ENCODE measurements at regions not wholly inside any gene's neighbourhood (a gene's known extent, or its start where the extent isn't known, plus 50 kb on each side); places are given as distances from the start of the nearest gene placed in this dataset.

DNA sequence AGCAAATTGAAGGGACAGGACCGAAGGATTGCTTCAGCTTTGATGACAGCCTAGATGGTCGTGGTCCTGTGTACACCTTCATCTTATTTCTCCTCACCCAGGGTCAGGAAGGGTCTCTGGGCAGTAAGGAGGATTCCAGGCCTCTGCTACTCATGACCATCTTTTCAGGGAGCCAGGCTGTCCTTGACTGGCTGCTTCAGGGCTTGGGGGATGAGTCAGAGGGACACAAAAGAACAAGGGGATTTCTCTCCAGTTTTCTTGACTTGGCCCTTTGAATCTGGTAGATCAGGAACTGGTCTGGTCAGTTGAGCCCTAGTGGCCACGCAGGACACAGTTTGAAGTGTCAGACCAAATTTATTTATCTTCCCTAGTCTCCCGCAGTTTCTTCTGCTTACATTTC, 402.1 kb upstream of the CHD6 start:
- CTCF ChIA-PET = no interaction called here
- Mint-ChIP-seq H3K27ac (no peak overlapping the region), H3K9me3 (peaks cover 4% of the 10 kb centered on the region), H3K27me3 (no peaks in the 10 kb centered on the region), H3K4me1 (no peaks in the 10 kb centered on the region), H3K36me3 (ENCODE audit: low read depth) (no peaks in the 10 kb centered on the region), H3K4me3 (no peak overlapping the region)
- POLR2A ChIA-PET = no interaction called here
- no peak for DNase-seq

DNA sequence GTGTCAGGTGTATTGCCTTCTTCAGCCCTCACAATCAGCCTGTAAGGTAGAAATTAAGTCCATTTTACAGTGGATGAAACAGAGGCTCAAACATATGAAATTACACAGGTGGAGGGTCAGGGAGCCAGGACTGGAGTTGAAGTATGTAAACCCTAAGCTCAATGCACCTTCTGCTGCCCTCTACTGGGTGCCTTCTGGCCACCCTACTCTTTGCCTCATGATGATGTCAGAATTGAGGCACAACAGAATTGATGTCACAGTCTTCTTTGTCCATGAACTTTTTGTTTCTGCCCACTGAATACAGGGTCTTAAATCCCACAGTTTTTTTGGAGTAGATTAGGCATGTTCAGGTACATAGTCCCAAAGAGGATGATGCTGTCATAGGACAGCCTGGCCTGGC, 400.8 kb upstream of the CHD6 start:
- Mint-ChIP-seq H3K4me3 (no peak overlapping the region), H3K36me3 (ENCODE audit: low read depth) (no peaks in the 10 kb centered on the region), H3K27me3 (no peaks in the 10 kb centered on the region), H3K9me3 (peaks cover 4% of the 10 kb centered on the region), H3K27ac (no peak overlapping the region), H3K4me1 (no peaks in the 10 kb centered on the region)
- CTCF ChIA-PET = interaction anchor here (0.5 kb wide), 1 partner anchor 29 kb away, joined by 4 read pairs; no protein-coding TSS in a partner anchor
- POLR2A ChIA-PET = no interaction called here
- DNase-seq = no peak

DNA sequence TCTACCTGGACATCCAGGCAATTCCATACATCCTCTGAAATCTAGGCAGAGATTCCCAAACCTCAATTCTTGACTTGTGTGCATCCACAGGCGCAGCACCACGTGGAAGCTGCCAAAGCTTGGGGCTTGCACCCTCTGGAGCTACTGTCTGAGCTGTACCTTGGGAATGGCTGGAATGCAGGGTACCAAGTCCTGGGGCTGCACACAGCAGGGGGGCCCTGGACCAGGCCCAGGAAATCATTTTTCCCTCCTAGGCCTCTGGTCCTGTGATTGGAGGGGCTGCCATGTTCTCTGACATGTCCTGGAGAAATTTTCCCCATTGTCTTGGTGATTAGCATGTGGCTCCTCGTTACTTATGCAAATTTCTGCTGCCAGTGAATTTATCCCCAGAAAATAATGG, 391.9 kb upstream of the CHD6 start:
- Mint-ChIP-seq H3K27me3 (no peaks in the 10 kb centered on the region), H3K36me3 (ENCODE audit: low read depth) (no peaks in the 10 kb centered on the region), H3K4me3 (no peak overlapping the region), H3K9me3 (peaks cover 14% of the 10 kb centered on the region), H3K27ac (no peak overlapping the region), H3K4me1 (no peaks in the 10 kb centered on the region)
- CTCF ChIA-PET = no interaction called here
- POLR2A ChIA-PET = no interaction called here
- no peak for DNase-seq

DNA sequence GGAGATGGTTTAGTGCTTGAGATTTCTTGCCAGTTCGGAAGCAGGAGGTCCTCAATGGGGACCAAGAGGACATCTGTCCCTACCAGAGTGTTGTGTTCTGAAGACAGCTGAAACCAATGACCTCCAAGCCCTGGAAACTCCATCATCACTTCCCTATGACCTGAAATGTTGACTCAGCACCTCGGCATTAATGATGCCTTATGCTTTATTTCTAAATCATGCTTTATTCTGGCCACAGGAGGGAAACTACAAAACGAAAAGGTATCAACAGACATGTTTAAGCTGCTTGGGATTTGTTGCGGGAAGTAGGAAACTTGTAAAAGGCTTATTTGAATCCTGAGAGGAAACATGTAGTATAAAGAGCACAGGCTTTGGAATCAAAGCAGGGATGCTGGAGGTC, 389.1 kb upstream of the CHD6 start:
- H3K27me3 Mint-ChIP-seq = no peaks in the 10 kb centered on the region
- no peak for DNase-seq
- H3K36me3 Mint-ChIP-seq (ENCODE audit: low read depth) = no peaks in the 10 kb centered on the region
- peaks cover 14% of the 10 kb centered on the region for H3K9me3 Mint-ChIP-seq
- ChIA-PET CTCF (no interaction called here), POLR2A (no interaction called here)
- no peak overlapping the region for H3K27ac Mint-ChIP-seq
- no peak overlapping the region for H3K4me3 Mint-ChIP-seq
- H3K4me1 Mint-ChIP-seq = no peaks in the 10 kb centered on the region

DNA sequence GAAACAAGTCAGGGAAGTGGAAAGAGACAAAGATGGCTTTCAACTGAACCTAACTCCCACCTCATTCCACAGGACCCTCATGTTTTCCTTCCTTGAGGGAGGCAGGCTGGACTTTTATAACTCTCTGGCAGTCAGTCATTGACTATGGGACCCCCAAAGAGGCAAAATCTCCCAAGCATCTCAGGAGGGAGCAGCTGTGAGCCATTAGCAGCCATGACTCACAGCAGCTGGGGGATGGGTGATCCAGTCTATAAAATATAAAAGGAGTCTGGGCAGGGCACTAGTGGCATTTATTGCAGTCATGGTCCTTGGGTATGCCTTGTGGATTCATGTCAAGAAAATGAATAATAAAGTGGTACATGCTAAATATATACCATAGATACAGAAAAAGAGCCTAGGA, 387.0 kb upstream of the CHD6 start:
- Mint-ChIP-seq H3K36me3 (ENCODE audit: low read depth) (no peaks in the 10 kb centered on the region), H3K4me3 (no peak overlapping the region), H3K27ac (no peak overlapping the region), H3K4me1 (no peaks in the 10 kb centered on the region), H3K27me3 (no peaks in the 10 kb centered on the region), H3K9me3 (peaks cover 5% of the 10 kb centered on the region)
- DNase-seq = no peak
- CTCF ChIA-PET = no interaction called here
- POLR2A ChIA-PET = no interaction called here

DNA sequence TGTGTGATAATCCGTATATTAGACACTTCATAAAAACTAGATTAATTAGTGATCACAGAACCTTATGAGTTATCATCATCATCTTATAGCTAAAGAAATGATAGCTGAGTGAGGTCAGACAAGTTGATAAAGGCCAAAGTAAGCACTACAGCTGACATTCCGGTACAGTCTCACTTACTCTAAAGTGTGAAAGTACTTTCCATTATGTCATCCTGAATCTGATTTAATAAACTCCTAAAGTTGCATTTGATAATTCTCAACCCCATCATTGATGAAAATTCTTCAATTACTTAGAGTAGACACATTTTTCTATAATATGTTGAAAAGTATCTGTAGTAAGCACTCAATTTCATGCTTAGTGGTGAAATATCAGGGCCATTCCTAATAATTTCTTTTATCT, 385.2 kb upstream of the CHD6 start:
- Mint-ChIP-seq H3K4me1 (no peaks in the 10 kb centered on the region), H3K36me3 (ENCODE audit: low read depth) (no peaks in the 10 kb centered on the region), H3K27ac (no peak overlapping the region), H3K4me3 (no peak overlapping the region), H3K9me3 (peaks cover 6% of the 10 kb centered on the region), H3K27me3 (no peaks in the 10 kb centered on the region)
- ChIA-PET CTCF (no interaction called here), POLR2A (no interaction called here)
- no peak for DNase-seq

DNA sequence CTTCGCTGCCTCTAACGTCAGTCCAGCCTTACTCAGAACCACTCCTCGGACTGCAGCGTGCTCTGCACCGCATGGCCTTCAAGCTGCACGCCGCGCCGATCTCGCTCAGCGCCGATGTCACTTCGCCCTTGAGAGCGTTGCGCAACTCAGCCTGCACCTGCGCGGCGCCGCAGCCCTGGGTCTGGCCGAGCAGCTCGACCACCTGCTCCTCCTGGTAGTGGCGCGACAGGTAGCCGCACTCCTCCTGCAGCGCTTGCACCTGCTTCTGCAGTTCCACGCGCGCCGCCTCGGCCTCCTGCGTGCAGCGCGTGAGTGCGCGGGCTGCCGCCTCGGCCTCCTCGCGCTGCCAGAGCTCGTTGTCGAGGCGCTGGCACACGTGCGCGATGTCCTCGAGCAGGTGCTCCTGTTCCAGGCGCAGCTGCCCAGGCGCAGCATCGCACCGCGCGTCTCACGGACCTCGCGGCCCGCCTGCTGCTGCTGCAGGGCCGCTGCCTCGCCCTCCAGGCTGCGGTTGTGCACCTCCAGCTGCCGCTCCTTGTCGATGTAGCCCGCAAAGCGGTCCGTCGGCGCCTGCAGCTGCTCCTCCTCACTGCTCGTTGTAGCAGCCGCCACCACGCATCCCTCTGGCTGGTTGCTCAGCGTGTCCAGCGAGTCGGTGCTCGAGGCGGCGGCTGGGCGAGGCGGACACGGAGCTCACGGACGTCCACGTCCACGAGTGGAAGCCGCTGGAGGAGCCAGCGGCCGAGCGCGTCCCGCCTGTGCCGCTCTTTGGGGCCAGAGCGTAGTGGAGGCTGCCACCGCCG, 380.6 kb upstream of the CHD6 start:
- H3K36me3 Mint-ChIP-seq (ENCODE audit: low read depth) = no peaks in the 10 kb centered on the region
- peaks cover 6% of the 10 kb centered on the region for H3K9me3 Mint-ChIP-seq
- no peaks in the 10 kb centered on the region for H3K27me3 Mint-ChIP-seq
- H3K4me1 Mint-ChIP-seq = no peaks in the 10 kb centered on the region
- H3K4me3 Mint-ChIP-seq = no peak overlapping the region
- ChIA-PET CTCF (no interaction called here), POLR2A (no interaction called here)
- no peak overlapping the region for H3K27ac Mint-ChIP-seq
- DNase-seq = no peak

DNA sequence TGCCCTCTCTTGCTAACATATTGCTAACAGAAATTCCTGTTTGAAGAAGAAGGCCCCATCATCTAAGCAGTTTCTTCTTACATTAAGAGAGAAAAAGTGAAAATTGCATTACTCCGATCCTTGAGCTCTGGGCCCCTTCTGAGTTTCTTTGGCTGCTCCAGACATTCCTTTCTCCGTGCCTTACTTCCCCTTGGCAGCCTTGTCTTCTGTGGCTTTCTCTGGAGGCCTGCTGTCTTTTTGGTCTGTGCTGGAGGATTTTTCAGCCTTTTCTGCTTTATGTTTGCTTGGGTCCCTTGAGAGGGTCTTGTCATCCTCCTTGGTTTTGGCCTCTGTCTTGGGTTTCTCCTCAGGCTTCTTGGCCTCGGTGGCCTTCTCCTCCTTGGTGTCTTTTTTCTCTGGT, 378.8 kb upstream of the CHD6 start:
- no peak overlapping the region for H3K4me3 Mint-ChIP-seq
- no peaks in the 10 kb centered on the region for H3K4me1 Mint-ChIP-seq
- ChIA-PET CTCF (no interaction called here), POLR2A (no interaction called here)
- peaks cover 6% of the 10 kb centered on the region for H3K9me3 Mint-ChIP-seq
- no peaks in the 10 kb centered on the region for H3K27me3 Mint-ChIP-seq
- H3K36me3 Mint-ChIP-seq (ENCODE audit: low read depth) = no peaks in the 10 kb centered on the region
- no peak for DNase-seq
- no peak overlapping the region for H3K27ac Mint-ChIP-seq

DNA sequence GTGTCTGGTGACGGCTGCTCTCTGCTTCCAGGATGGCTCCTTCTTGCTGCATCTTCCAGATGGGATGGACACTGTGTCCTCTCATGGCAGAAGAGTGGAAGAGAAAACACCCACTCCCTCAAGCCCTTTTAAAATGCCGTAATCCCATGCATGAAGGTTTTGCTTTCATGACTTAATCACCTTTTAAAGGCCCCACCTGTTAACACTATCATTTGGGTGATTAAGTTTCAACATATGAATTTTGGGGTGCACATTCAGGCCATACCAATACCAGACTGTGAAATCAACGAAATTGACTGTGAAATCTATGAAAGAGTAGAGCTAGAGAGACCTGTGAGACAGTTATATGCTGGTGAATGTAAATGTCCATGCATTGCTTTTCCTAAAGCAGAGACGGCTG, 374.3 kb upstream of the CHD6 start:
- H3K4me3 Mint-ChIP-seq = no peak overlapping the region
- no peaks in the 10 kb centered on the region for H3K9me3 Mint-ChIP-seq
- H3K36me3 Mint-ChIP-seq (ENCODE audit: low read depth) = no peaks in the 10 kb centered on the region
- ChIA-PET POLR2A (no interaction called here), CTCF (no interaction called here)
- no peaks in the 10 kb centered on the region for H3K4me1 Mint-ChIP-seq
- no peak for DNase-seq
- H3K27ac Mint-ChIP-seq = no peak overlapping the region
- peaks cover 2% of the 10 kb centered on the region for H3K27me3 Mint-ChIP-seq

DNA sequence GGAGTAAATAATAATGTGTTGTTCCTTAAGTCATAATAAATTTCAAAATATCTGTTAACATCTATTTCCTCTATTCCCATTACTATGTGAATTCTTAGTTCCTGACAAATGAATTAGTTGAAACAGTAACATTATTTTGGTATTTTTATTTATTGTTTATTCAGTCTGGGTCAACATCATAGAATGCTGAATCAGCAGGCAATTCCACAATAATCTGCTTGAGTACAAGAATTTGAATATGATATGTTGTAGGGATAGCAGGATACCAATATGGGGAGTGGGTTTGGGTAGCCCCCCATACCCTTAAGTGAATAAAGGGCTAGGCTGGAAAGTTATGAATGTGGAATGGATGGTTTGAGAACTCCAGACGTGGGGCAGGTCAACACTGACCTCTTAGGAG, 373.2 kb upstream of the CHD6 start:
- H3K27me3 Mint-ChIP-seq = peaks cover 2% of the 10 kb centered on the region
- ChIA-PET CTCF (no interaction called here), POLR2A (no interaction called here)
- H3K4me1 Mint-ChIP-seq = no peaks in the 10 kb centered on the region
- no peak overlapping the region for H3K27ac Mint-ChIP-seq
- no peaks in the 10 kb centered on the region for H3K36me3 Mint-ChIP-seq (ENCODE audit: low read depth)
- no peak overlapping the region for H3K4me3 Mint-ChIP-seq
- no peak for DNase-seq
- H3K9me3 Mint-ChIP-seq = no peaks in the 10 kb centered on the region

DNA sequence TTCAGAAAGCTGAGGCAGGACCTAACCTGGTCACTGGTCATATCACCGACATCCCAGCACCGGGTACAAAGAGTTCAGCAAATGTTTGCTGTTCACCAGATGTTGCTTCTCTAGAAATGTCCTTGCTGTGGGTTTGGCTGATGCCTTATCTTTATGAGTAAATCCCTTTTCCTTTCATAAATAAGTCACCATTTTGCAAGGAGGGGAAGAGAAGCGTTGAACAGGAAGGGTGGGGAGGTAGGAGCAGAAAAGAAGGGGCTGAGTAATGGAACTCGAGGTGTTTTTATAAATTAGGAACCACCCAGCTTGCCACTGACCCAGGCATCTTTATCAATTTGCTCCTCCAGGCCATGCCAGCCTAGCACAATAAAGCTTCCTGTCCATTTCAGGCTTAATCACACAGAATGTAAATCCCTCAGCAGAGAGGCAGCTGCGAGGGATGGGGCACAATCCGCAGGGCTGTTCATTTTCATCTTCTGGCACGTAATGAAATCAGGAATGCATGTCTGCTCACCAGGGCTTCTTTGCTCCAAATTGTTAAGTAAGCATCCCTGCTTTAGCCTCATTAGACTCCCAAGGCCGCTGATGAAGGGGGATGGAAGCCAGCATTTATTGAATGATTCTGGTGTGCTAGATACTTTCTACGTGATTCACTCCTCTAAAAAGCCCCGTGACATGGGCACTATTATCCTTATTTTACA, 371.9 kb upstream of the CHD6 start:
- Mint-ChIP-seq H3K4me3 (no peak overlapping the region), H3K27me3 (peaks cover 2% of the 10 kb centered on the region), H3K36me3 (ENCODE audit: low read depth) (no peaks in the 10 kb centered on the region), H3K4me1 (no peaks in the 10 kb centered on the region), H3K27ac (no peak overlapping the region), H3K9me3 (no peaks in the 10 kb centered on the region)
- ChIA-PET CTCF (interaction anchor here (0.6 kb wide), 1 partner anchor 29 kb away, joined by 4 read pairs; no protein-coding TSS in a partner anchor), POLR2A (no interaction called here)
- DNase-seq = no peak

DNA sequence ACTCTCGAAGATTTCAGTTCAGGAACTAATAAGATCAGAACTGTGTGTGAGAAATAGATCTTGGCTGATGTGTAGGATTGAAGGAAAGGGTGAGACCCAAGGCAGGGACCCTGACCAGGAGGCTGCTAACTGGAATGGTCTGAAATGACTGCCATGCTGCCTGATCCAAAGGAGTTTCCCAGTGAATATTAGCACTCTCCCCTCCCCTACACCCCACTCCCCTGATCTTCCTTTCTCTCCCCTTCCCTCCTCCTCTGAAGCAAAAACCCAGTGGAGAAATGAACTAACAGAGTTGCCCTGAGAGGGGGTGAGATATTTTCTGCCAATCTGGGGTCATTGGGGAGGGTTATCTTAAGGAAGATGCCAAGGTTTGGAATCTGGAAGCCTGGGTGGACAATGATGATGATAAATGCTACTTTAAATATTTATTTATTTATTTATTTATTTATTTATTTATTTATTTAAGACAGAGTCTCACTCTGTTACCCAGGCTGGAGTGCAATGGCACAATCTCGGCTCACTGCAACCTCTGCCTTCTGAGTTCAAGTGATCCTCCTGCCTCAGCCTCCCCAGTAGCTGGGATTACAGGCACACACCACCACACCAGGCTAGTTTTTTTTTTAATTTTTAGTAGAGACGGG, 371.0 kb upstream of the CHD6 start:
- H3K4me3 Mint-ChIP-seq = no peak overlapping the region

DNA sequence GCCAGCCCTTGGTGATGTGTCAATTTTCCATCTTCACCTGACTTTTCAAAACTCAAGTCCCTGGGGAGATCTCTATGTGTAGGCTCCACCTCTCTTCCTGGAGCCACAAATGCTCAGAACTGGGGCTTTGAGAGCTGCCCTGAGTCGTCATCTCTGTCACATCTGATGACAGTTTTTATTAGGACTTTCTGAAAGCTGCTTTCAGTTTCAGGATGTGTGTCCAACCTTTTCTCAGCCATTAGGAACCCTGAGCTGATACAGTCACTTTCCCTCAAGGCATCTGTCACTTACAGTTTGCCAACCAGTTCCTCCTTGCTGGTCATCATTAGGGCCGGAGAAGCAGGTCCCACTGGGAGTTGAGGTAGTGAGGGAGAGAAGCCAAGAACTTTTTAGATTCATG, 365.9 kb upstream of the CHD6 start:
- H3K4me3 Mint-ChIP-seq = no peak overlapping the region
- no peaks in the 10 kb centered on the region for H3K9me3 Mint-ChIP-seq
- no peak overlapping the region for H3K27ac Mint-ChIP-seq
- POLR2A ChIA-PET = no interaction called here
- no peaks in the 10 kb centered on the region for H3K27me3 Mint-ChIP-seq
- CTCF ChIA-PET = no interaction called here
- no peaks in the 10 kb centered on the region for H3K36me3 Mint-ChIP-seq (ENCODE audit: low read depth)
- no peak for DNase-seq
- no peaks in the 10 kb centered on the region for H3K4me1 Mint-ChIP-seq

More for the DNA sequence above, 371.0 kb upstream of the CHD6 start:
- Mint-ChIP-seq H3K27me3 (peaks cover 2% of the 10 kb centered on the region), H3K27ac (no peak overlapping the region), H3K9me3 (no peaks in the 10 kb centered on the region), H3K36me3 (ENCODE audit: low read depth) (no peaks in the 10 kb centered on the region), H3K4me1 (no peaks in the 10 kb centered on the region)
- CTCF ChIA-PET = no interaction called here
- POLR2A ChIA-PET = no interaction called here
- DNase-seq = no peak

DNA sequence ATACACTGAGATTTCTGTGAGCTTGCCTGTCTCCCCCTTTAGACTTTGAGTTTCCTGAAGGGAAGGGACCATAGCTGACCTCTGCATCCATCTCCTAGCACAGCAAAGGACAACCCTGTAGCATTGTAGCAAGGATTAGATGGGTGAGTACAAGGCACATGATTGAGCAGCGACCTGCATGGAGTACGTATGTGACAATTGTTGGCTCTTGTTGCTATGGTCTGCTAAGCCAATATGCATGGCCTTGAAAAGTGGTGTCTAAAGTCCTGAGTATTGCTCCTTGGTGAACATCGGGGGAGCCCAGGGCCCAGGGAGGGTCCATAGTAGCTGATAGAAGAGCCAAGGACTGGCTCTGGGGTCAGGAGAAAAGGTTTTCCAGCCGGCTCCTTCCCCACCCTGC, 365.0 kb upstream of the CHD6 start:
- H3K9me3 Mint-ChIP-seq = no peaks in the 10 kb centered on the region
- no peak overlapping the region for H3K27ac Mint-ChIP-seq
- H3K36me3 Mint-ChIP-seq (ENCODE audit: low read depth) = no peaks in the 10 kb centered on the region
- no peak overlapping the region for H3K4me3 Mint-ChIP-seq
- POLR2A ChIA-PET = no interaction called here
- CTCF ChIA-PET = no interaction called here
- no peaks in the 10 kb centered on the region for H3K27me3 Mint-ChIP-seq
- no peaks in the 10 kb centered on the region for H3K4me1 Mint-ChIP-seq
- DNase-seq = no peak

All from activated CD4-positive, alpha-beta T cell treated with anti-CD3 and anti-CD28 coated beads, Interleukin-2, amount 10 ng/mL, durations not matched to agents 7 days and 5 days (primary cell).